Endothelial cell of umbilical vein (primary cell): ENCODE measurements at regions not wholly inside any gene's neighbourhood (a gene's known extent, or its start where the extent isn't known, plus 50 kb on each side); places are given as distances from the start of the nearest gene placed in this dataset.

Source experiments
- CTCF ChIP-seq, 2 donors: IDR thresholded peaks; 1 replicate in 1 of 2; 2 replicates in 1 of 2; pipeline ENCODE4 v1.5.1; 2011; ENCODE audit warnings: low read length in 2 of 2, mild to moderate bottlenecking in 2 of 2, moderate library complexity in 2 of 2, control low read depth in 1 of 2, inconsistent platforms in 1 of 2, low read depth in 1 of 2; ENCODE audit not compliant: insufficient read depth in 1 of 2; ENCODE audit errors: extremely low read depth in 1 of 2
- EZH2 ChIP-seq: IDR thresholded peaks from 2 replicates; pipeline ENCODE4 v1.6.1; 2012; ENCODE audit warnings: borderline replicate concordance, low read depth, mild to moderate bottlenecking, moderate library complexity, low read length, inconsistent platforms; ENCODE audit not compliant: severe bottlenecking
- FOS ChIP-seq: IDR thresholded peaks from 2 replicates; pipeline ENCODE4 v1.6.1; 2011; ENCODE audit warnings: mild to moderate bottlenecking, low read length, moderate library complexity, borderline replicate concordance; ENCODE audit not compliant: insufficient read depth
- GATA2 ChIP-seq: IDR thresholded peaks from 2 replicates; pipeline ENCODE4 v1.7.0; 2011; ENCODE audit warnings: low read depth, mild to moderate bottlenecking, moderate library complexity, mixed read lengths, low read length; ENCODE audit not compliant: insufficient read length, insufficient read depth
- JUN ChIP-seq: IDR thresholded peaks from 2 replicates; pipeline ENCODE4 v1.6.1; 2011; ENCODE audit warnings: borderline replicate concordance, low read depth; ENCODE audit not compliant: insufficient read length, insufficient read depth
- MAX ChIP-seq: IDR thresholded peaks from 2 replicates; pipeline ENCODE4 v1.6.1; 2011; ENCODE audit not compliant: insufficient read depth, insufficient read length
- POLR2A ChIP-seq: IDR thresholded peaks from 2 replicates; pipeline ENCODE4 v1.6.1; 2012; ENCODE audit warnings: low read depth, mild to moderate bottlenecking, control low read depth, low read length
- POLR2AphosphoS5 ChIP-seq: IDR thresholded peaks from 2 replicates; pipeline ENCODE4 v1.6.1; 2012; ENCODE audit warnings: low read depth, mild to moderate bottlenecking, control low read depth, low read length, moderate library complexity; ENCODE audit not compliant: insufficient read depth

- TF ChIP-seq CTCF (IDR thresholded peaks at IDR 0.05; ENCODE audit: extremely low read depth in 1 of 2, insufficient read depth in 1 of 2, low read depth in 1 of 2, low read length in 2 of 2) (no peak), POLR2AphosphoS5 (no peak), GATA2 (no peak), MAX (no peak), POLR2A (no peak), EZH2 (no peak), JUN (no peak), FOS (no peak)
Measured at GRCh38 chr16:35310999-35311398, 1851.6 kb downstream of the TP53TG3F start.
